H1 (cell line): ENCODE measurements at regions not wholly inside any gene's neighbourhood (a gene's known extent, or its start where the extent isn't known, plus 50 kb on each side); places are given as distances from the start of the nearest gene placed in this dataset.

Source experiments
- CTCF ChIA-PET: fragments of 300-600 bp; sonication (Branson Sonifier 250); formaldehyde crosslinking; loops from one replicate; lab custom pipeline; 2021; ENCODE audit not compliant: partially characterized antibody; lab: Charles Lee
- POLR2A ChIA-PET: fragments of 300-600 bp; sonication (Branson Sonifier 250); formaldehyde crosslinking; loops from one replicate; lab custom pipeline; 2021; ENCODE audit warnings: inconsistent platforms; ENCODE audit not compliant: partially characterized antibody; lab: Charles Lee
- DNase-seq, 2 experiments: peaks; one replicate each; pipeline versions ENCODE4 v3.0.0 to v3.0.0-alpha.2; 2010 to 2022; ENCODE audit warnings: low spot score in 2 of 2, low read depth in 1 of 2, mixed read lengths in 1 of 2
- FAIRE-seq: peaks from 2 replicates; lab custom pipeline; 2011; peaks lifted over from hg19 to GRCh38; lab: Jason Lieb, UNC
- H2AFZ ChIP-seq: 2 replicates; pipeline ENCODE4 v1.8.1; 2012; ENCODE audit warnings: low read length, inconsistent platforms
- H2AK5ac ChIP-seq: 2 replicates; pipeline ENCODE4 v1.6.1; 2013; ENCODE audit warnings: low read depth, low read length
- H2BK120ac ChIP-seq: replicated peaks from 2 replicates; pipeline ENCODE3; 2013; ENCODE audit warnings: low read depth, low read length, inconsistent platforms
- H2BK12ac ChIP-seq: 2 replicates; pipeline ENCODE4 v1.6.1; 2013; ENCODE audit warnings: low read depth, low read length
- H2BK15ac ChIP-seq: 2 replicates; pipeline ENCODE4 v1.6.1; 2013; ENCODE audit warnings: low read length
- H2BK20ac ChIP-seq: 2 replicates; pipeline ENCODE4 v1.6.1; 2013; ENCODE audit warnings: low read length
- H2BK5ac ChIP-seq: 2 replicates; pipeline ENCODE4 v1.6.1; 2013; ENCODE audit warnings: low read depth, low read length
- H3K14ac ChIP-seq: 2 replicates; pipeline ENCODE4 v1.6.1; 2013; ENCODE audit warnings: inconsistent platforms; ENCODE audit not compliant: insufficient read length
- H3K18ac ChIP-seq: 2 replicates; pipeline ENCODE4 v1.6.1; 2013; ENCODE audit warnings: low read length; ENCODE audit errors: extremely low read depth
- H3K23ac ChIP-seq: 2 replicates; pipeline ENCODE4 v1.6.1; 2013; ENCODE audit warnings: inconsistent platforms; ENCODE audit not compliant: insufficient read length
- H3K23me2 ChIP-seq: 2 replicates; pipeline ENCODE4 v1.6.1; 2013; ENCODE audit warnings: low read depth, low read length
- H3K27ac ChIP-seq: 2 replicates; pipeline ENCODE4 v1.6.1; 2011; ENCODE audit warnings: low read depth, low read length, inconsistent platforms
- H3K27me3 ChIP-seq, 4 experiments: replicated peaks in 1 of 4; 1 replicate in 1 of 4; 2 replicates in 3 of 4; pipeline versions ENCODE4 v1.6.1 to v1.8.1; 2011 to 2013; ENCODE audit warnings: low read length in 3 of 4, mild to moderate bottlenecking in 3 of 4, inconsistent platforms in 2 of 4, mixed read lengths in 2 of 4, moderate library complexity in 1 of 4; ENCODE audit not compliant: control insufficient read depth in 3 of 4, insufficient read depth in 3 of 4; ENCODE audit errors: extremely low read depth in 1 of 4
- H3K36me3 ChIP-seq, 4 experiments: 2 replicates each; pipeline versions ENCODE4 v1.6.1 to v1.8.1; 2011 to 2013; ENCODE audit warnings: mild to moderate bottlenecking in 4 of 4, low read length in 3 of 4, moderate library complexity in 2 of 4, control low read depth in 1 of 4, inconsistent platforms in 1 of 4; ENCODE audit not compliant: insufficient read depth in 4 of 4, control insufficient read depth in 2 of 4
- H3K4ac ChIP-seq: replicated peaks from 2 replicates; pipeline ENCODE3; 2013; ENCODE audit warnings: low read length, low read depth, mixed read lengths, inconsistent platforms; ENCODE audit not compliant: insufficient read length
- H3K4me1 ChIP-seq, 4 experiments: replicated peaks in 1 of 4; 1 replicate in 1 of 4; 2 replicates in 3 of 4; pipeline versions ENCODE4 v1.6.1 to v1.8.1; 2011 to 2013; ENCODE audit warnings: low read length in 3 of 4, inconsistent platforms in 2 of 4, mixed read lengths in 1 of 4; ENCODE audit not compliant: insufficient read depth in 4 of 4, control insufficient read depth in 3 of 4
- H3K4me2 ChIP-seq, 2 experiments: 2 replicates each; pipeline versions ENCODE4 v1.6.1 to v1.8.1; 2011 to 2013; ENCODE audit warnings: low read depth in 2 of 2, low read length in 2 of 2, control low read depth in 1 of 2, inconsistent platforms in 1 of 2, mild to moderate bottlenecking in 1 of 2; ENCODE audit not compliant: insufficient read depth in 1 of 2
- H3K4me3 ChIP-seq, 4 experiments: fragments of 200-600, 300-600 bp in 1 of 4; sonication (generic), shearing (Covaris generic), sonication (Bioruptor Twin) in 1 of 4; 2 replicates each; pipeline versions ENCODE4 v1.5.1 to v1.8.1; 2011 to 2016; ENCODE audit warnings: low read length in 4 of 4, low read depth in 3 of 4, control low read depth in 2 of 4, inconsistent platforms in 2 of 4, mild to moderate bottlenecking in 2 of 4, mixed read lengths in 1 of 4, moderate library complexity in 1 of 4; ENCODE audit not compliant: insufficient read depth in 2 of 4; ENCODE audit errors: extremely low read depth in 1 of 4
- H3K56ac ChIP-seq: replicated peaks from 2 replicates; pipeline ENCODE3; 2013; ENCODE audit warnings: low read depth, mild to moderate bottlenecking, mixed read lengths, low read length, inconsistent platforms; ENCODE audit not compliant: insufficient read length
- H3K79me1 ChIP-seq: 2 replicates; pipeline ENCODE4 v1.6.1; 2013; ENCODE audit warnings: low read depth, low read length, control low read depth
- H3K79me2 ChIP-seq, 2 experiments: 2 replicates each; pipeline versions ENCODE4 v1.6.1 to v1.8.1; 2012 to 2013; ENCODE audit warnings: low read length in 2 of 2, mild to moderate bottlenecking in 2 of 2, inconsistent platforms in 1 of 2; ENCODE audit not compliant: insufficient read depth in 2 of 2, control insufficient read depth in 1 of 2
- H3K9ac ChIP-seq, 4 experiments: replicated peaks in 1 of 4; 1 replicate in 1 of 4; 2 replicates in 3 of 4; pipeline versions ENCODE4 v1.6.1 to v1.8.1; 2011 to 2013; ENCODE audit warnings: low read depth in 3 of 4, low read length in 3 of 4, control low read depth in 2 of 4, mild to moderate bottlenecking in 2 of 4, moderate library complexity in 2 of 4, inconsistent platforms in 1 of 4; ENCODE audit errors: extremely low read depth in 1 of 4
- H3K9me3 ChIP-seq, 2 experiments: 2 replicates each; pipeline versions ENCODE4 v1.6.1 to v1.8.1; 2012 to 2013; ENCODE audit warnings: mild to moderate bottlenecking in 2 of 2, moderate library complexity in 2 of 2, control low read depth in 1 of 2, inconsistent platforms in 1 of 2, low read depth in 1 of 2, low read length in 1 of 2, mixed read lengths in 1 of 2; ENCODE audit not compliant: insufficient read depth in 2 of 2
- H4K20me1 ChIP-seq, 2 experiments: replicated peaks in 1 of 2; 2 replicates each; pipeline versions ENCODE3 to v1.8.1; 2011 to 2013; ENCODE audit warnings: inconsistent platforms in 2 of 2, low read length in 2 of 2, mild to moderate bottlenecking in 1 of 2; ENCODE audit not compliant: insufficient read depth in 2 of 2, control insufficient read depth in 1 of 2
- H4K5ac ChIP-seq: 2 replicates; pipeline ENCODE4 v1.6.1; 2013; ENCODE audit warnings: low read length, low read depth, mixed read lengths, inconsistent platforms; ENCODE audit not compliant: insufficient read length
- H4K8ac ChIP-seq: 2 replicates; pipeline ENCODE4 v1.8.0; 2013; ENCODE audit warnings: mild to moderate bottlenecking, moderate library complexity, low read length, inconsistent platforms; ENCODE audit not compliant: insufficient read depth; ENCODE audit errors: extremely low read depth
- H4K91ac ChIP-seq: replicated peaks from 2 replicates; pipeline ENCODE3; 2013; ENCODE audit warnings: low read length, mixed read lengths, inconsistent platforms; ENCODE audit not compliant: insufficient read length
- ASH2L ChIP-seq: fragments of 200-600, 300-600 bp; sonication (generic); IDR thresholded peaks from one replicate; pipeline ENCODE4 v1.7.1; 2017; ENCODE audit warnings: low read length
- BCL11A ChIP-seq, 2 experiments: IDR thresholded peaks; one replicate each; pipeline ENCODE4 v1.6.1; 2011; ENCODE audit warnings: low read depth in 2 of 2, low read length in 2 of 2, mild to moderate bottlenecking in 2 of 2
- CBX8 ChIP-seq: fragments of 300-800, 300-1000 bp; sonication (generic); IDR thresholded peaks from 2 replicates; pipeline ENCODE4 v1.7.1; 2016; ENCODE audit warnings: low read depth, low read length, borderline replicate concordance
- CHD1 ChIP-seq: IDR thresholded peaks from 2 replicates; pipeline ENCODE4 v1.6.1; 2012; ENCODE audit warnings: low read depth, low read length, improper control_type of control experiment
- EGR1 ChIP-seq: IDR thresholded peaks from 2 replicates; pipeline ENCODE4 v1.6.1; 2011; ENCODE audit warnings: low read depth, low read length, borderline replicate concordance
- EZH2 ChIP-seq: fragments of 200-600 bp; sonication (generic); IDR thresholded peaks from 2 replicates; pipeline ENCODE4 v1.7.1; 2012; ENCODE audit warnings: low read depth, mild to moderate bottlenecking, moderate library complexity, low read length, inconsistent platforms; ENCODE audit not compliant: severe bottlenecking
- RFX5 ChIP-seq: IDR thresholded peaks from 2 replicates; pipeline ENCODE4 v1.6.1; 2011; ENCODE audit warnings: low read depth, low read length, improper control_type of control experiment, borderline replicate concordance
- RXRA ChIP-seq: IDR thresholded peaks from 2 replicates; pipeline ENCODE4 v1.6.1; 2011; ENCODE audit warnings: low read depth, mild to moderate bottlenecking, low read length, moderate library complexity; ENCODE audit not compliant: insufficient read depth
- SAP30 ChIP-seq: fragments of 300-600 bp; sonication (generic); IDR thresholded peaks from 2 replicates; pipeline ENCODE4 v1.7.1; 2012; ENCODE audit warnings: low read length, moderate library complexity, mild to moderate bottlenecking, inconsistent platforms; ENCODE audit not compliant: insufficient read depth, insufficient replicate concordance
- SIX5 ChIP-seq: IDR thresholded peaks from 2 replicates; pipeline ENCODE4 v1.6.1; 2011; ENCODE audit warnings: mild to moderate bottlenecking, low read depth, low read length
- SRF ChIP-seq: IDR thresholded peaks from 2 replicates; pipeline ENCODE4 v1.6.1; 2011; ENCODE audit warnings: mild to moderate bottlenecking, low read depth, low read length, moderate library complexity
- TAF1 ChIP-seq: IDR thresholded peaks from 2 replicates; pipeline ENCODE4 v1.6.1; 2011; ENCODE audit warnings: mild to moderate bottlenecking, low read depth, low read length
- WGBS, 2 experiments: shearing (Covaris generic) in 1 of 2; methylation state at CpG; one replicate each; pipeline versions ENCODE4 v1.1.6 to v1.1.7; 2013 to 2015; ENCODE audit warnings: low lambda C conversion rate in 2 of 2, mixed read lengths in 2 of 2, inconsistent platforms in 1 of 2, low coverage in 1 of 2, missing lambda C conversion rate in 1 of 2; ENCODE audit not compliant: insufficient replicate concordance in 2 of 2, insufficient coverage in 1 of 2, insufficient read length in 1 of 2; ENCODE audit errors: extremely low coverage in 1 of 2, missing lambda C conversion rate in 1 of 2; 5-methylcytosine and 5-hydroxymethylcytosine counted together
- TF ChIP-seq, protein P1 (sequence below): IDR thresholded peaks from 2 replicates; pipeline ENCODE4 v1.6.1; 2011; ENCODE audit warnings: low read depth, mild to moderate bottlenecking, low read length; ENCODE audit not compliant: insufficient read depth
- TF ChIP-seq, protein P2 (sequence below): IDR thresholded peaks from 2 replicates; pipeline ENCODE4 v1.6.1; 2012; ENCODE audit warnings: inconsistent platforms

DNA sequence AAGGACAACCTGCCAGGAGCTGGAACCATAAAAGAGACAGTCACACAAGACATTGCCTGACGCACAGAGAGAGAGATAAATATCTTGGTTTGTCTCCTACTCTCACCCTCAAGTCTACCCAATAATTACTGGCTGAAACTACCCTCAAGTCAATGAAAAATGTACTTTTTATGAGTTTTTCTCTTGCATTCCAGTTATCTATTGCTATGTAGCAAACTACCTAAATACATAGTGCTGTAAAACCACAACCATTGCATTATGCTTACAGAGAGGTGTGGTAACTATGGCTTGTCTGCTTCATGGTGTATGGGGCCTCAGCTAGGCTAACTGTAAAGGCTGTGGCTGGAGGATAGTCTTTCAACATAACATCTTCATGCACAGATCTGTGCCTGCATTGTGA is 247.8 kb downstream of the HAO1 start:
- DNase-seq = no peak
- H3K36me3 ChIP-seq = no peaks in the 10 kb centered on the region
- H3K79me2 ChIP-seq = no peaks in the 10 kb centered on the region
- no peak overlapping the region for H3K18ac ChIP-seq
- TF ChIP-seq RXRA = no peak
- TF ChIP-seq TAF1 = no peak
- TF ChIP-seq EGR1 = no peak
- no peak for TF ChIP-seq SRF
- TF ChIP-seq ASH2L = no peak
- TF ChIP-seq SIX5 = no peak
- no peak for TF ChIP-seq CBX8
- TF ChIP-seq, protein P1, sequence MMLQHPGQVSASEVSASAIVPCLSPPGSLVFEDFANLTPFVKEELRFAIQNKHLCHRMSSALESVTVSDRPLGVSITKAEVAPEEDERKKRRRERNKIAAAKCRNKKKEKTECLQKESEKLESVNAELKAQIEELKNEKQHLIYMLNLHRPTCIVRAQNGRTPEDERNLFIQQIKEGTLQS = no peak
- TF ChIP-seq CHD1 = no peak
- no peak for TF ChIP-seq SAP30
- TF ChIP-seq RFX5 = no peak
- TF ChIP-seq, protein P2, sequence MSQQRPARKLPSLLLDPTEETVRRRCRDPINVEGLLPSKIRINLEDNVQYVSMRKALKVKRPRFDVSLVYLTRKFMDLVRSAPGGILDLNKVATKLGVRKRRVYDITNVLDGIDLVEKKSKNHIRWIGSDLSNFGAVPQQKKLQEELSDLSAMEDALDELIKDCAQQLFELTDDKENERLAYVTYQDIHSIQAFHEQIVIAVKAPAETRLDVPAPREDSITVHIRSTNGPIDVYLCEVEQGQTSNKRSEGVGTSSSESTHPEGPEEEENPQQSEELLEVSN = no peak
- TF ChIP-seq BCL11A (IDR thresholded peaks at IDR 0.05; ENCODE audit: low read depth in 2 of 2, low read length in 2 of 2) = no peak
- no peak for TF ChIP-seq EZH2
- TF ChIP-seq, all 59 proteins: peak for 0
- 94% methylated on average over 1 of the region's 1 CpG; no CpG with 5 or more reads in 1 of the 2 experiments for WGBS, 2 experiments
- Histone ChIP-seq H3K79me1 (no peaks in the 10 kb centered on the region), H3K14ac (no peak overlapping the region), H3K4me2 (no peak overlapping the region), H3K9me3 (no peaks in the 10 kb centered on the region), H4K5ac (no peak overlapping the region), H3K27me3 (no peaks in the 10 kb centered on the region), H4K91ac (no peak overlapping the region), H2BK5ac (no peak overlapping the region), H3K4me3 (no peak overlapping the region), H3K23me2 (no peaks in the 10 kb centered on the region), H4K8ac (no peak overlapping the region), H3K4ac (no peak overlapping the region), H2AK5ac (no peak overlapping the region), H3K9ac (no peak overlapping the region), H2BK20ac (no peak overlapping the region), H2AFZ (no peak overlapping the region), H3K4me1 (no peaks in the 10 kb centered on the region), H2BK15ac (no peak overlapping the region), H3K56ac (no peak overlapping the region), H4K20me1 (no peaks in the 10 kb centered on the region), H2BK120ac (no peak overlapping the region), H3K27ac (no peak overlapping the region), H2BK12ac (no peak overlapping the region), H3K23ac (no peak overlapping the region)
- POLR2A ChIA-PET = no interaction called here
- CTCF ChIA-PET = no interaction called here
- no peak for FAIRE-seq
